ENCODE measurements at regions not wholly inside any gene's neighbourhood (a gene's known extent, or its start where the extent isn't known, plus 50 kb on each side); places are given as distances from the start of the nearest gene placed in this dataset.

DNA sequence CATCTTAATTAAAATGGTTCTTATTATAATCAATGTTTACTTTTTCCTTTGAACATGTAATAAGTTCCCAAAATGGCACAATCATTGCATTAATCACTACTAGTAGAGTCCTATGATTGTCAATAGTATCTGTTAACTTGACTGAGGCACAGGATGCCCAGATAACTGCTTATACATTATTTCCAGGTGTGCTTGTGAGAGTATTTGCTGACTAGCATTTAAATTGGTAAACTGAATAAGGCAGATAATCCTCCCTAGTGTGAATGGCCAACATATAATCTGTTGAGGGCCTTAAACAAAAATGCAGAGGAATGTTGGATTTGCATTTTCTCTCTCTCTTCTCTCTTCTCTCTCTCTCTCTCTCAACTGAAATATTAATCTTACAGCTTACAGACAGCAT lies 999.3 kb upstream of the TMPRSS15 start:
- TF ChIP-seq CTCF (IDR thresholded peaks at IDR 0.05) (no peak), EP300 (IDR thresholded peaks at IDR 0.05) (no peak), POLR2A (IDR thresholded peaks at IDR 0.05) (no peak), POLR2AphosphoS5 (IDR thresholded peaks at IDR 0.05) (no peak)
- no peak for DNase-seq
- H3K4me3 ChIP-seq: no peak overlapping the region
- no peak overlapping the region for H3K27ac ChIP-seq
- H3K36me3 ChIP-seq: no peaks in the 10 kb centered on the region
- no peaks in the 10 kb centered on the region for H3K4me1 ChIP-seq
- H3K27me3 ChIP-seq: no peaks in the 10 kb centered on the region
- no peaks in the 10 kb centered on the region for H3K9me3 ChIP-seq
- intact Hi-C loops (cut with DNase I): no loop called here

DNA sequence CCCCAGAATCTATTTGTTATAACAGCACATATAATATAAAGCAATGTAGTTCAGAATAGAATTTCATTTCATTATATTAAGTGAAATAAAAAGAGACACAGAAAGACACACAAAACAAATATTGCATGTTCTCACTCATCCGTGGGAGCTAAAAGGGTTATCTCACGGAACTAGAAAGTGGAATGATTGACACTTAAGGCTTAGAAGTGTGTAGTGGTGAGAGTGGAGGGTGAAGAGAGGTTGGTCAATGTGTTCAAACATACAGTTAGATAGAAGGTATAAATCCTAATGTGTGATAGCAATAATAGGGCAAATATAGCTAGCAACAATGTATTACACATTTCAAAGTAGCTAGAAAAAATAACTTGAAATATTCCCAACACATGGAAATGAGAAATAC lies 1001.7 kb upstream of the TMPRSS15 start:
- Histone ChIP-seq H3K36me3 (no peaks in the 10 kb centered on the region), H3K9me3 (no peaks in the 10 kb centered on the region), H3K27ac (no peak overlapping the region), H3K4me1 (no peaks in the 10 kb centered on the region), H3K4me3 (no peak overlapping the region), H3K27me3 (no peaks in the 10 kb centered on the region)
- intact Hi-C loops (cut with DNase I): no loop called here
- WGBS, 2 donors: 71 to 86% methylated on average over 2 of the region's 2 CpGs
- TF ChIP-seq POLR2A (IDR thresholded peaks at IDR 0.05) (no peak), EP300 (IDR thresholded peaks at IDR 0.05) (no peak), CTCF (IDR thresholded peaks at IDR 0.05) (no peak), POLR2AphosphoS5 (IDR thresholded peaks at IDR 0.05) (no peak)
- DNase-seq: no peak

- TF ChIP-seq EP300 (IDR thresholded peaks at IDR 0.05) (no peak), POLR2AphosphoS5 (IDR thresholded peaks at IDR 0.05) (no peak), POLR2A (IDR thresholded peaks at IDR 0.05) (no peak), CTCF (IDR thresholded peaks at IDR 0.05) (no peak)
- intact Hi-C loops (cut with DNase I): no loop called here
Observed at GRCh38 chr21:19420565-19420964, 1017.0 kb upstream of the TMPRSS15 start.

DNA sequence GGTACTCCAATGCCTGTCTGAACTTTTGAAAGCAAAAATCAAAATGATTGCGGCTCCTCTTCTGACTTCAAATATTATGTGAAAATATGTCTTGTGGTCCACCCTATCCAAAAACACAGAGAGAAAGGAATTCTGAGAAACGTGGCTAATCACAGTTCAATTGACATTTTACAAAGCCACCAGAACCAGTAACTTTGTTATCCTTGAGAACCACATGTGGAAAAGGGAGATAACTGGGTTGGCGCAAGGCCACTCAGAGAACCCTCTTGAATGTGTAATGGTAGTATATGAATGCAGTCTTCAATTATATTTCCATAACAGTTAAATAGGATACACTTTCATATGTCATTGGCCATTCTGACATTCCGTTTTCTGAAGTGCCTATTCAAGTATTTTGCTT lies 1030.0 kb upstream of the TMPRSS15 start:
- H3K27me3 ChIP-seq: no peaks in the 10 kb centered on the region
- peaks cover 0 to 3% (median 0%) of the 10 kb centered on the region in 4 donors for H3K9me3 ChIP-seq
- H3K4me1 ChIP-seq: no peaks in the 10 kb centered on the region
- TF ChIP-seq CTCF (IDR thresholded peaks at IDR 0.05): no peak
- no peak for TF ChIP-seq EP300 (IDR thresholded peaks at IDR 0.05)
- no peak for TF ChIP-seq POLR2AphosphoS5 (IDR thresholded peaks at IDR 0.05)
- TF ChIP-seq POLR2A (IDR thresholded peaks at IDR 0.05): no peak
- no peak overlapping the region for H3K4me3 ChIP-seq
- DNase-seq: no peak
- H3K36me3 ChIP-seq: no peaks in the 10 kb centered on the region
- WGBS, 2 donors: 73 to 81% methylated on average over 4 of the region's 4 CpGs
- intact Hi-C loops (cut with DNase I): no loop called here
- H3K27ac ChIP-seq: no peak overlapping the region

More at GRCh38 chr21:19420565-19420964, 1017.0 kb upstream of the TMPRSS15 start:
- H3K4me1 ChIP-seq: no peaks in the 10 kb centered on the region
- H3K27ac ChIP-seq: no peak overlapping the region
- H3K36me3 ChIP-seq: no peaks in the 10 kb centered on the region
- no peaks in the 10 kb centered on the region for H3K27me3 ChIP-seq
- no peak overlapping the region for H3K4me3 ChIP-seq
- DNase-seq: no peak
- H3K9me3 ChIP-seq: no peaks in the 10 kb centered on the region
- WGBS, 2 donors: 76 to 78% methylated on average over 3 of the region's 3 CpGs
